ENCODE measurements at regions not wholly inside any gene's neighbourhood (a gene's known extent, or its start where the extent isn't known, plus 50 kb on each side); places are given as distances from the start of the nearest gene placed in this dataset.

DNA sequence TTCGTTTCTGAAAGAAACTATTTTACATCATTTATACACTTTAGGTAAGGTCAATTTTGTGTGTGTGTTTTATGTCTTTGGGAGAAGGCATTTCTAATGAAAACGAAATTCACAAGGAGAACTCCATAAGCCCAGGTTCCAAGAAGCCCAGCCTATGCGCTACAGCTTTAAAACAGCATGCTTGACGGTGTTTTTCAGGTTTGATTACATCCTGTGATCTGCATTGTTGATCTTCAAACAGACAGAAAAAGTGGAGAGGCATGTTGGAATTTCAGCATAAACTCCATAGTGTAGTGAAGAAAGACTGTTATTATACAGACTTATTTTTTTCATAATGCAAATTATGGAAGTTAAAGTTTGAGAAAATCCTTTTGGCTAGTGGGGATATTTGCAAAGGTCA, 187.6 kb downstream of the TEX36 start:
- TF ChIP-seq Cebpa-rat (IDR thresholded peaks at IDR 0.05): no peak
- Histone ChIP-seq H3K4me3 (no peak overlapping the region), H3K36me3 (no peaks in the 10 kb centered on the region), H3K4me2 (no peak overlapping the region), H3K9ac (no peak overlapping the region), H3K9me3 (no peaks in the 10 kb centered on the region), H3K4me1 (peaks cover 16% of the 10 kb centered on the region), H4K20me1 (no peaks in the 10 kb centered on the region), H3K27me3 (no peaks in the 10 kb centered on the region), H3K27ac (no peak overlapping the region)

DNA sequence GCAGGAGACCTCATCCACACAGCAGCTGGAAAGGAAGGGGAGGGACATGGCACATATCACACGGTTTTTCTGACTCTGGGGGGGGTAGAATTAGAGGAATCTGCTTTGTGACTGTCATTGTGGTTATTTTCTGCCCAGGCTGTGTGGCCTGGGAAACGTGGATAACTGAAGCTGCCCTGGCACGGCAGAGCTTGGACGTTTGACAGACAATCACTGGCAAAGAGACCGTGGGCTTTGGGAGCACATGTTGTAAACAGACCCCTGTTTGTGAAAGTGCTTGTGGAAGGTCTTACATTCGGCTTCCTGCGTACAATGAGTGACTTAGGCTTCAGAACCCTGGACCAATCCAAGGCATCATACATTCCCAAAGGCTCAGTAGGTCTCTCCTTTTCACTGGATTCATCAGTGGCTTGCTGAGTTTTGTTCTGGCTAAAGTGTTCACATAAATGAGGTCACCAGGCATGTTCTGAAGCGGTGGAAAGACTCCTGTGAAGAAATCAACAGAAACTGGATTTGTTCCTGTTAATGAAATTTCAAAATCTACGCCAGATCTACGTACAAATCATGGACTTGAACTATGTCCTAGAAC, 188.2 kb downstream of the TEX36 start:
- no peak for TF ChIP-seq Cebpa-rat (IDR thresholded peaks at IDR 0.05)
- no peaks in the 10 kb centered on the region for H4K20me1 ChIP-seq
- H3K4me2 ChIP-seq: no peak overlapping the region
- H3K4me1 ChIP-seq: peaks cover 16% of the 10 kb centered on the region
- no peaks in the 10 kb centered on the region for H3K36me3 ChIP-seq
- no peak overlapping the region for H3K27ac ChIP-seq
- no peaks in the 10 kb centered on the region for H3K9me3 ChIP-seq
- H3K27me3 ChIP-seq: no peaks in the 10 kb centered on the region
- no peak overlapping the region for H3K9ac ChIP-seq
- no peak overlapping the region for H3K4me3 ChIP-seq

- no peaks in the 10 kb centered on the region for H3K9me3 ChIP-seq
- H4K20me1 ChIP-seq: no peaks in the 10 kb centered on the region
- H3K4me3 ChIP-seq: no peak overlapping the region
- H3K4me2 ChIP-seq: peak overlapping the region; percentile 11; the same call in 1 of the 2 replicates
- H3K9ac ChIP-seq: no peak overlapping the region
- H3K27ac ChIP-seq: no peak overlapping the region
- no peaks in the 10 kb centered on the region for H3K27me3 ChIP-seq
- H3K4me1 ChIP-seq: peaks cover 16% of the 10 kb centered on the region
- H3K36me3 ChIP-seq: no peaks in the 10 kb centered on the region
- TF ChIP-seq Cebpa-rat (IDR thresholded peaks at IDR 0.05): no peak
Observed at GRCh38 chr10:125491381-125491780, 191.6 kb downstream of the TEX36 start.

- TF ChIP-seq Cebpa-rat (IDR thresholded peaks at IDR 0.05): no peak
- no peak overlapping the region for H3K4me3 ChIP-seq
- no peak overlapping the region for H3K9ac ChIP-seq
- peaks cover 16% of the 10 kb centered on the region for H3K4me1 ChIP-seq
- H3K27me3 ChIP-seq: no peaks in the 10 kb centered on the region
- H3K27ac ChIP-seq: no peak overlapping the region
- no peak overlapping the region for H3K4me2 ChIP-seq
- H3K9me3 ChIP-seq: no peaks in the 10 kb centered on the region
- no peaks in the 10 kb centered on the region for H3K36me3 ChIP-seq
- no peaks in the 10 kb centered on the region for H4K20me1 ChIP-seq
Observed at GRCh38 chr10:125489731-125490130, 193.2 kb downstream of the TEX36 start.

DNA sequence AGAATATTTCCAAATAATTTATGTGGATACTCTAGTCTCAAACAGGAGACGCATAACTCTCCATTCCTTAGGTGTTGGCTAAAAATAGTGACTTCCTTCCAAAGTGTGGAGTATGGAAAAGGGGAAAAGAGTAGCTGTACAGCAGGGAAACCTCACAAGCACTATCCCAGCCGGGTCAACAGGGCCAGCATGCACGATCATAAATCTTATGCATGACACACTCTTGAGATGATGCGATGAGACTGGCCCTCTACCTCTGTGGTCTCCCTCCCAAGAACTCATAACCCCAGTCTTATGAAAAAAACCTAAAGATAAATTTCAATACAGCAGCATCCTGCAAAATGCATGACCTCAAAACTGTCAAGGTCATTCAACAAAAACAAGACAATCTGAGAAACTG, 197.3 kb downstream of the TEX36 start:
- H3K4me2 ChIP-seq: no peak overlapping the region
- H3K27me3 ChIP-seq: no peaks in the 10 kb centered on the region
- peaks cover 7% of the 10 kb centered on the region; the same call in 1 of the 2 replicates for H3K4me1 ChIP-seq
- H3K36me3 ChIP-seq: no peaks in the 10 kb centered on the region
- no peak overlapping the region for H3K27ac ChIP-seq
- no peak overlapping the region for H3K9ac ChIP-seq
- no peaks in the 10 kb centered on the region for H4K20me1 ChIP-seq
- H3K9me3 ChIP-seq: no peaks in the 10 kb centered on the region
- H3K4me3 ChIP-seq: no peak overlapping the region
- TF ChIP-seq Cebpa-rat (IDR thresholded peaks at IDR 0.05): no peak

DNA sequence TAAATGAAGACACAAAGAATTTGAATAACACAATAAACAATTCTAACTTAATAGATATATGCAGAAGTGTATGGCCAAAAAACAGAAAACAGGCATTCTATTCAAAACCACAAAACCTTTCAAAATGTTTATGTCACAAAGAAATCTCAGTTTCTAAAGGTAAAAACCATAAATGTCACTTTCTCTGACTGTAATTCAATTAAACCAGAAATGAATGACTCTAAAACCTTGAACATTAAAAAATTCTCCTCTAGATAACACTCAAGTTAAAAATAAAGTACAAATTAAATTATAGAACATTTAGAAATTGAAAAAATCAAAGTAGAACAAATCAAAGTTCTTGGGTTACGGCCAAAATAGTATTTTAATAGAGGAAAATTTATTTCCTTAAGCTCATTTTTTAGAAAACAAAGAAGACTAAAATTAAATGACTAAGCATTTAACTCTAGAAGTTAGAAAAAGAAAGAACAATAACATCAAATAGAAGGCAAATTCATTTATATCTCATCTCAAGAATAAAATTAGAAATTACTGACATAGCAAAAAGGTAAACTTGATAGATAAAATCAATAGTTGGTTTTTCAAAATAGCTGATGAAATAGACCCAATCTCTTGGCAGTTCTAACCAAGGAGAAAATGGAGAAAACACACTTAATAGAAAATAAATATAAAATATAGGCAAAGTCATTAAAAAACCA, 198.8 kb downstream of the TEX36 start:
- Histone ChIP-seq H3K27me3 (no peaks in the 10 kb centered on the region), H4K20me1 (no peaks in the 10 kb centered on the region), H3K9me3 (no peaks in the 10 kb centered on the region), H3K4me1 (peaks cover 7% of the 10 kb centered on the region; the same call in 1 of the 2 replicates), H3K9ac (no peak overlapping the region), H3K36me3 (no peaks in the 10 kb centered on the region), H3K27ac (no peak overlapping the region), H3K4me3 (no peak overlapping the region), H3K4me2 (no peak overlapping the region)
- TF ChIP-seq Cebpa-rat (IDR thresholded peaks at IDR 0.05): no peak

DNA sequence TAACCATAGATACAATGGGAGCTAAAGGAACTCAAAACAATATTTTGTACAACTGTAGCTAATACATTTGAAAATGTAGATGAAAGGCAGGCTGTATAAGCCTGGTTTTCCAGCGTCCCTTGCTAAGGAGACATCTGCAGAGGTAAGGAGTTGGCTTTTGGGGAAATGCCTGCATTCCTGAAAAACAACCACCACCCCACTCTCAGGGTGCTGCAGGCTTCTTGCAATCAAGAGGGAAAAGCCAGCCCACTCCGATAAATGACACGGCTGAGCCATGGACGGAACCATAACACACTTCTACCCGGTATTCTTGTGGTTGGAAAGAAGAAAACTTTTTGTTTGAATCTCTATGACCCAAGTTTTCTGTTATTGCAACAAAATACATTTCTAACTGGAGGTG, 200.3 kb downstream of the TEX36 start:
- Histone ChIP-seq H3K27me3 (no peaks in the 10 kb centered on the region), H3K9me3 (no peaks in the 10 kb centered on the region), H3K4me2 (no peak overlapping the region), H3K4me3 (no peak overlapping the region), H3K9ac (no peak overlapping the region), H4K20me1 (no peaks in the 10 kb centered on the region), H3K27ac (no peak overlapping the region), H3K4me1 (peaks cover 7% of the 10 kb centered on the region; the same call in 1 of the 2 replicates), H3K36me3 (no peaks in the 10 kb centered on the region)
- no peak for TF ChIP-seq Cebpa-rat (IDR thresholded peaks at IDR 0.05)

GRCh38 chr10:125482108-125482507, 200.9 kb downstream of the TEX36 start:
- Histone ChIP-seq H3K36me3 (no peaks in the 10 kb centered on the region), H3K27ac (no peak overlapping the region), H3K4me2 (no peak overlapping the region), H3K9ac (no peak overlapping the region), H3K9me3 (no peaks in the 10 kb centered on the region), H3K27me3 (no peaks in the 10 kb centered on the region), H4K20me1 (no peaks in the 10 kb centered on the region), H3K4me1 (peaks cover 7% of the 10 kb centered on the region; the same call in 1 of the 2 replicates), H3K4me3 (no peak overlapping the region)
- no peak for TF ChIP-seq Cebpa-rat (IDR thresholded peaks at IDR 0.05)

GRCh38 chr10:125479059-125479458, 203.9 kb downstream of the TEX36 start:
- no peak overlapping the region for H3K9ac ChIP-seq
- TF ChIP-seq Cebpa-rat (IDR thresholded peaks at IDR 0.05): no peak
- H4K20me1 ChIP-seq: no peaks in the 10 kb centered on the region
- no peaks in the 10 kb centered on the region for H3K9me3 ChIP-seq
- H3K27ac ChIP-seq: no peak overlapping the region
- peaks cover 7% of the 10 kb centered on the region; the same call in 1 of the 2 replicates for H3K4me1 ChIP-seq
- no peaks in the 10 kb centered on the region for H3K36me3 ChIP-seq
- no peaks in the 10 kb centered on the region for H3K27me3 ChIP-seq
- no peak overlapping the region for H3K4me3 ChIP-seq
- no peak overlapping the region for H3K4me2 ChIP-seq

- TF ChIP-seq Cebpa-rat (IDR thresholded peaks at IDR 0.05): no peak
- H3K36me3 ChIP-seq: no peaks in the 10 kb centered on the region
- no peaks in the 10 kb centered on the region for H3K9me3 ChIP-seq
- no peak overlapping the region for H3K9ac ChIP-seq
- no peaks in the 10 kb centered on the region for H3K27me3 ChIP-seq
- no peak overlapping the region for H3K27ac ChIP-seq
- peaks cover 14% of the 10 kb centered on the region for H3K4me1 ChIP-seq
- no peak overlapping the region for H3K4me3 ChIP-seq
- no peaks in the 10 kb centered on the region for H4K20me1 ChIP-seq
- no peak overlapping the region for H3K4me2 ChIP-seq
Observed at GRCh38 chr10:125475815-125476214, 207.1 kb downstream of the TEX36 start.
